B cell (primary cell): ENCODE measurements at regions not wholly inside any gene's neighbourhood (a gene's known extent, or its start where the extent isn't known, plus 50 kb on each side); places are given as distances from the start of the nearest gene placed in this dataset.

Experiments used
- CTCF ChIP-seq: fragments of 200-600 bp; IDR thresholded peaks from one replicate; pipeline ENCODE4 v1.8.0; 2022; ENCODE audit warnings: antibody characterized with exemption, mild to moderate bottlenecking
- EZH2 ChIP-seq: IDR thresholded peaks from 2 replicates; pipeline ENCODE4 v1.6.1; 2012; ENCODE audit warnings: borderline replicate concordance, low read depth, mild to moderate bottlenecking, moderate library complexity, low read length; ENCODE audit not compliant: insufficient read depth, poor library complexity, severe bottlenecking

DNA sequence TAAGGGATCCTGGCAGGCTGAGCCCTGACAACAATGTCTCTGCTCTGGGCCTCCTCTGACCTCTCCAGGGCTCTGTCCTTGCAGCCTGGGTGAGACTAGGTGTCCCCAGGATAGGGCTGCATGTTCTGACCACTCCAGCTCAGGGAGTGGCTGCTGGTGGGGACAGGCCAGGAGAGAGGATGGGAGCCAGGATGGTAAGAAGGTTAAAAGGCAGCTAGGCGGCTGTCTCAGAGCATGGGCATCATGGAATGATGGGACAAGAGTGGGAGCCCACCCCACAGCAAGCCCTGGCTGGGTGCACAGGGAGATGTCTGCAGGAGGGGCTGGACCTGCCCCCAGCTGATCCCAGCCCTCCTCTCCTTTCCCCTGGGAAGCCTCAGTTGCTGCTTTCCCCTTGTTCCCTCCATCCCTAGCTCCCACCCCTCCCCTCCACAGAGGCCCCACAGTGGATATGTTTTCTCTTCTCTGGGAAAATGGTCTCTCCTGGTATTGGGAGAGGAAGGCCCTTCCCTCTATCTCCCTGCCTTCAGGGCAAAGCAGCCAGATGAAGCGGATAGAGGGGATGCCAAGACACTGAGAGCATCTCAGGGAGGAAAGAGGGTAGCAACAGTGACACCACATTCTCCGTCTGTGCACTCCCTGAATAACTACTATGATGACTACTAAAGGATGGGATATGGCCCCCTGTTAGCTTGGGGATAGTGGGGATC, 334.3 kb downstream of the DYSF start:
- no peak for TF ChIP-seq CTCF
- TF ChIP-seq EZH2 = no peak
